Peyer's patch (tissue), 4 donors: ENCODE measurements at regions not wholly inside any gene's neighbourhood (a gene's known extent, or its start where the extent isn't known, plus 50 kb on each side); places are given as distances from the start of the nearest gene placed in this dataset.

Experiments
- DNase-seq, 3 donors: peaks; one replicate each; pipeline ENCODE4 v3.0.0-alpha.2; 2017 to 2019
- H3K27ac ChIP-seq, 4 donors: fragments of 200-600 bp; sonication (generic); one replicate each; pipeline ENCODE4 v1.5.1; 2016 to 2019
- H3K27me3 ChIP-seq, 2 donors: fragments of 200-600 bp; sonication (generic); one replicate each; pipeline ENCODE4 v1.5.1; 2019
- H3K36me3 ChIP-seq, 3 donors: fragments of 200-600 bp; sonication (generic); one replicate each; pipeline ENCODE4 v1.5.1; 2016 to 2019
- H3K4me1 ChIP-seq, 4 donors: fragments of 200-600 bp; sonication (generic); one replicate each; pipeline ENCODE4 v1.5.1; 2016 to 2019
- H3K4me3 ChIP-seq, 4 donors: fragments of 200-600 bp; sonication (generic); 1 replicate in 3 of 4; 2 replicates in 1 of 4; pipeline ENCODE4 v1.5.1; 2016 to 2019; ENCODE audit warnings: mild to moderate bottlenecking in 1 of 4
- H3K9me3 ChIP-seq, 4 donors: fragments of 200-600 bp; sonication (generic); one replicate each; pipeline ENCODE4 v1.5.1; 2016 to 2019; ENCODE audit warnings: mild to moderate bottlenecking in 1 of 4
- POLR2A ChIP-seq, 2 donors: fragments of 450-650 bp; IDR thresholded peaks; one replicate each; pipeline ENCODE4 v1.5.1; 2017; ENCODE audit warnings: antibody characterized with exemption in 2 of 2, mild to moderate bottlenecking in 2 of 2, moderate library complexity in 2 of 2
- TF ChIP-seq, protein P1 (sequence below), 6 experiments: fragments of 450-650 bp in 4 of 6; fragments of 200-600 bp in 2 of 6; sonication (generic) in 1 of 6; IDR thresholded peaks; one replicate each; pipeline ENCODE4 v1.5.1; 2017 to 2019; ENCODE audit warnings: antibody characterized with exemption in 6 of 6, mild to moderate bottlenecking in 3 of 6, moderate library complexity in 1 of 6

DNA sequence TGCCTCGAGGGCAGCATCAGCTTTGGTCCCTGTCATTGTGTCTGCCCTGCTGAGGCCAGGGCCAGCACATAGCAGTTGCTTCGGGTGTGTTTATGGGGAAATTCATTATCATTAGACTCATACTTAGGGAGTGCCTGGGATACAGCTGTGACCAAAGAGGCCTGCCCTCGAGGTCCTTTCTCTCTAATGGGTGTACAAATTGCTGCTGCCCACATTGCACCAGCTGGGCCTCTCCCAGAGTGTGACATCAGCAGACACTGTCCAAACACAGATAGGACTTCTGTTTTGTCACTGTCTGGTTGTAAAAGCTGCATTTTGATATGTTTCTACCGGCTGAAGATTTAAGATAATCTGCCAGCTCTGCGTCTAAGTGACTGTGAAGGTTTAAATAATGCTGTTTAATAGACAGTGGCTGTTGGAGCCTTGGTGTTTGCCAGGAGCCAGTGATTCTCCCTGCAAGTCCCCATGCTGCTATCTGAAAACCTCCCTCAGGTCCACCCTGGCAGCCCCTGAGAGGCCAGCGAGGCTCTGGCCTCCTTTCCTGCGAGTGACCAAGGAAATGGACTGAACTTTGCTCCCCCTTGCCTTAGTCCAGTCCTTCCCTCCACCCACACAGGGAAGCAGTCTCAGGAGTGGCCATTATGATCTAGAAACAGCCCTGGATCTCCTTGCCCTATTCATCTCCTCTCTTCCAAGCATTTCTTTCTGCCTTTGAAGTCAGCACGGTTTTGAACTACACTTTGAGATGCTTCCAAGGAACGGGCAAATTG is 505.2 kb downstream of the TBC1D22A start:
- Histone ChIP-seq H3K36me3 (no peaks in the 10 kb centered on the region), H3K27me3 (no peaks in the 10 kb centered on the region), H3K4me1 (no peaks in the 10 kb centered on the region), H3K9me3 (no peaks in the 10 kb centered on the region), H3K27ac (no peak overlapping the region), H3K4me3 (no peak overlapping the region)
- DNase-seq: no peak
- TF ChIP-seq, protein P1, sequence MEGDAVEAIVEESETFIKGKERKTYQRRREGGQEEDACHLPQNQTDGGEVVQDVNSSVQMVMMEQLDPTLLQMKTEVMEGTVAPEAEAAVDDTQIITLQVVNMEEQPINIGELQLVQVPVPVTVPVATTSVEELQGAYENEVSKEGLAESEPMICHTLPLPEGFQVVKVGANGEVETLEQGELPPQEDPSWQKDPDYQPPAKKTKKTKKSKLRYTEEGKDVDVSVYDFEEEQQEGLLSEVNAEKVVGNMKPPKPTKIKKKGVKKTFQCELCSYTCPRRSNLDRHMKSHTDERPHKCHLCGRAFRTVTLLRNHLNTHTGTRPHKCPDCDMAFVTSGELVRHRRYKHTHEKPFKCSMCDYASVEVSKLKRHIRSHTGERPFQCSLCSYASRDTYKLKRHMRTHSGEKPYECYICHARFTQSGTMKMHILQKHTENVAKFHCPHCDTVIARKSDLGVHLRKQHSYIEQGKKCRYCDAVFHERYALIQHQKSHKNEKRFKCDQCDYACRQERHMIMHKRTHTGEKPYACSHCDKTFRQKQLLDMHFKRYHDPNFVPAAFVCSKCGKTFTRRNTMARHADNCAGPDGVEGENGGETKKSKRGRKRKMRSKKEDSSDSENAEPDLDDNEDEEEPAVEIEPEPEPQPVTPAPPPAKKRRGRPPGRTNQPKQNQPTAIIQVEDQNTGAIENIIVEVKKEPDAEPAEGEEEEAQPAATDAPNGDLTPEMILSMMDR (IDR thresholded peaks at IDR 0.05): no peak
- no peak for TF ChIP-seq POLR2A (IDR thresholded peaks at IDR 0.05)

DNA sequence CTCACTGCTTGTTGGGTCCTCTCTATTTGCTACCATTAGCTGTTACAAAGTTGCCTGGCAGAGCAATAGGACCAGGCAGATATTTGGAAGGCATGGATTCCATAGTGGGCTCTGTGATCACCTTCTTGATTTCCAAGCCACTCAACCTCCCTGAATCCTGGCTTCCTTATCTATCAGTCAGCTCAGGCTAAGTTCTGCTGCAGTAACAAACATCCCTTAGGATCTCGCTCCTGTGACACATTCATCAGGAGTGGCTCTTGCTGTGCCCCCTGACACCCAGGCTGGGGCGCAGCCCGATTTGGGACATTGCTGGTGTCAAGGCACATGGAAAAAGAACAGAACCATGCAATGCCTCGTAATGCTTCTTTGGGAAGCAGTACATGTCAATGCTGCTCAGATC is 503.9 kb downstream of the TBC1D22A start:
- Histone ChIP-seq H3K27me3 (no peaks in the 10 kb centered on the region), H3K4me1 (no peaks in the 10 kb centered on the region), H3K9me3 (no peaks in the 10 kb centered on the region), H3K36me3 (no peaks in the 10 kb centered on the region), H3K4me3 (no peak overlapping the region), H3K27ac (no peak overlapping the region)
- no peak for TF ChIP-seq POLR2A (IDR thresholded peaks at IDR 0.05)
- no peak for DNase-seq

DNA sequence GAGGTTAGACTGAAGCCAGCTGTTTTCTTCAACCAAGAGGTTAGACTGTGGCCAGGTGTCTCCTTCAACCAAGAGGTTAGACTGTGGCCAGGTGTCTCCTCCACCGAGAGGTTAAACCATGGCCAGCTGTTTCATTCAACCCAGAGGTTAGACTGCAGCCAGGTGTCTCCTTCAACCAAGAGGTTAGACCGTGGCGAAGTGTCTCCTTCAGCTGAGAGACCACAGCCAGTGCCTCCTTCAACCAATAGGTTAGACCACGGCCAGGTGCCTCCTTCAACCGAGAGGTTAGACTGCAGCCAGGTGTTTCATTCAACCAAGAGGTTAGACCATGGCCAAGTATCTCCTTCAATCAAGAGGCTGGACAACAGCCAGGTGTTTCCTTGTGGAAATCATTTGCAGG is 498.1 kb downstream of the TBC1D22A start:
- H3K27me3 ChIP-seq: no peaks in the 10 kb centered on the region
- H3K27ac ChIP-seq: no peak overlapping the region
- no peaks in the 10 kb centered on the region for H3K9me3 ChIP-seq
- DNase-seq: no peak
- no peak overlapping the region for H3K4me3 ChIP-seq
- H3K4me1 ChIP-seq: no peaks in the 10 kb centered on the region
- no peaks in the 10 kb centered on the region for H3K36me3 ChIP-seq
- TF ChIP-seq POLR2A (IDR thresholded peaks at IDR 0.05): no peak
- TF ChIP-seq, protein P1 (IDR thresholded peaks at IDR 0.05): no peak

DNA sequence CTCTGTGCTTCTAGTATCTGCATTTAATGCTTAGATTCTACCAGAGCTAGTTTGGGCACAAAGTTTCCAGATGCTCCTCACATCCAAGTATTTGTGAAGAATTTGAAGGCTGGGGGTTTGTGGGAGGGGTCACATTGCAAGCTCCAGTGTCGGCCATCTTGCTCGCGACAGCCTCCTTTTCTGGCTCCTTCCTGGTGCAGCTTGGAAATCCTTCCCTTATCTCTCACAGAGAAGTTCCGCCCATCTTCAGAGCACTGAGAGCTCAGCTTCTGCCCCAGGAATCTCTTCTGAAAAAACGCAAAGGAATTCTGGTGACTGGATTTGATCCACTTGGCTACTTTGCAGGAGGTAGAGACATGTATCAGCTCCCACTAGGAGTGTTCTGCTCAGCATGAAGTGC is 497.5 kb downstream of the TBC1D22A start:
- TF ChIP-seq, protein P1 (IDR thresholded peaks at IDR 0.05): no peak
- TF ChIP-seq POLR2A (IDR thresholded peaks at IDR 0.05): no peak
- Histone ChIP-seq H3K36me3 (no peaks in the 10 kb centered on the region), H3K27ac (no peak overlapping the region), H3K4me3 (no peak overlapping the region), H3K27me3 (no peaks in the 10 kb centered on the region), H3K4me1 (no peaks in the 10 kb centered on the region), H3K9me3 (no peaks in the 10 kb centered on the region)
- no peak for DNase-seq

DNA sequence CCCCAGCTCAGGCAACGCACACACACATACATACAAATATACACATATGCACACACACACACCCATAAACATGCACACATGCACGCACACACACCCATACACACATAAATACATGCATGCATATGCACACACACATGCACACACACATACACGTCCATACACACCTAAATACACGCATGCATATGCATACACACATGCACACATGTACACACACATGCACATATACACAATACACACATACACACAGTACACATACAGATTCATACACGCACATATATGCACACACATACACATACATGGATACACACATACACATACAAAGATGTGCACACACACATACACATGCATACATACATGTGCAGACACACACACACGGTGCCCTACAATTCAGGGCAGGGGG is 496.6 kb downstream of the TBC1D22A start:
- TF ChIP-seq, protein P1 (IDR thresholded peaks at IDR 0.05): no peak
- TF ChIP-seq POLR2A (IDR thresholded peaks at IDR 0.05): no peak
- H3K27me3 ChIP-seq: no peaks in the 10 kb centered on the region
- no peak for DNase-seq
- no peaks in the 10 kb centered on the region for H3K4me1 ChIP-seq
- H3K9me3 ChIP-seq: no peaks in the 10 kb centered on the region
- no peaks in the 10 kb centered on the region for H3K36me3 ChIP-seq
- H3K4me3 ChIP-seq: no peak overlapping the region
- H3K27ac ChIP-seq: no peak overlapping the region

DNA sequence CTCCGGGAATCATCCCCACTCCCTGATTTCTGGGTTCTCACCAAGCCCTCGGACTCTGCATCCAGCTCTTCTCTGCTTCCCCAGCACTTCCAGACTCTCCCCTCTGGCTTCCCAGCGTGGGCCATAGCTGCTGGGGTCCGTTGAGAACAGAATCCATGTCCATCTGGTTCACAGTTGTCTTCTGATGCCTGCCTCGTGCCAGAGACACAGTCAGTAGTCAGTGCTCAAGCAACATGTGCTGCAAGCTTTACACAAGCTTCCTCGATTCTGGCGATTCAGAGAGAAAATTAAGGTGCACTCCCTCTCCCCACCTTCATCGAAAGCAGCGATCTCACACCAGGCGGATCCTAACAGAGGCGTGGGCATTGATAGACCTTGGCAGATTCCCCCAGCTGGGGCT is 495.5 kb downstream of the TBC1D22A start:
- Histone ChIP-seq H3K27ac (no peak overlapping the region), H3K4me3 (no peak overlapping the region)
- TF ChIP-seq, protein P1 (IDR thresholded peaks at IDR 0.05): no peak
- TF ChIP-seq POLR2A (IDR thresholded peaks at IDR 0.05): no peak

More for the DNA sequence above, 495.5 kb downstream of the TBC1D22A start:
- Histone ChIP-seq H3K36me3 (no peaks in the 10 kb centered on the region), H3K4me1 (no peaks in the 10 kb centered on the region), H3K9me3 (no peaks in the 10 kb centered on the region), H3K27me3 (no peaks in the 10 kb centered on the region)
- no peak for DNase-seq
